ENCODE measurements at regions not wholly inside any gene's neighbourhood (a gene's known extent, or its start where the extent isn't known, plus 50 kb on each side); places are given as distances from the start of the nearest gene placed in this dataset.

GRCh38 chr1:39109644-39110043, 83.5 kb downstream of the NDUFS5 start:
- DNase-seq, result no peak

GRCh38 chr1:39110325-39110851, 84.2 kb downstream of the NDUFS5 start:
- DNase-seq, result no peak

- DNase-seq, result no peak
Observed at GRCh38 chr1:39110882-39111281, 84.7 kb downstream of the NDUFS5 start.

DNA sequence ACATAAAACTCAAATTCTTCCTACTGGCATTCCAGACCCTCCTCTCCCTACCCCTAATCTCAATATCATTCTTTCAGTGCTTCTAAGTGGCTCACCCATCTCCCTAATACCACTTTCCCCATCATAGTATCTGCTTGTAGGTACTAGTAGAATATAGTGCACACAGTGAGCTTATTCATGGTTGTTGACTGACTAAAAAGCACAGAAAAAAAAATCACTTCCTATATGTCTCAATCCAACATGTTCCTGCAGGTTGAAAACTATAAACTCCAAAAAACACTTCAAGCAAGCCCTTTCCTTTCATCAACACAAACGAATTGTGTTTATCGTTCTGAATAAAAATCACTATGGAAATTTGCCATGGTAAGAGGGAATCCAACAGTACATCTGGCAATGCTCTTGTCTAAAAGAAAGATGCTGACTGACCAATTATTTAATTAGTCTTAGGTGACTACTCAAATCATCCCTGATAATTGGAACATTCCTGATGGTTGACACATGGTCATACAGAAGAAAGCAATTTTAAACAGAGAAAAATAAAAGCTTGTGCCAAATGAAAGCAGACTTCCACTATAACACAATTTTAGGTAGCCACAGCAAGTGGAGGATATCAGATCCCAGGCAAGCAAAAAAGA, 87.1 kb downstream of the NDUFS5 start:
- no peak for DNase-seq

DNA sequence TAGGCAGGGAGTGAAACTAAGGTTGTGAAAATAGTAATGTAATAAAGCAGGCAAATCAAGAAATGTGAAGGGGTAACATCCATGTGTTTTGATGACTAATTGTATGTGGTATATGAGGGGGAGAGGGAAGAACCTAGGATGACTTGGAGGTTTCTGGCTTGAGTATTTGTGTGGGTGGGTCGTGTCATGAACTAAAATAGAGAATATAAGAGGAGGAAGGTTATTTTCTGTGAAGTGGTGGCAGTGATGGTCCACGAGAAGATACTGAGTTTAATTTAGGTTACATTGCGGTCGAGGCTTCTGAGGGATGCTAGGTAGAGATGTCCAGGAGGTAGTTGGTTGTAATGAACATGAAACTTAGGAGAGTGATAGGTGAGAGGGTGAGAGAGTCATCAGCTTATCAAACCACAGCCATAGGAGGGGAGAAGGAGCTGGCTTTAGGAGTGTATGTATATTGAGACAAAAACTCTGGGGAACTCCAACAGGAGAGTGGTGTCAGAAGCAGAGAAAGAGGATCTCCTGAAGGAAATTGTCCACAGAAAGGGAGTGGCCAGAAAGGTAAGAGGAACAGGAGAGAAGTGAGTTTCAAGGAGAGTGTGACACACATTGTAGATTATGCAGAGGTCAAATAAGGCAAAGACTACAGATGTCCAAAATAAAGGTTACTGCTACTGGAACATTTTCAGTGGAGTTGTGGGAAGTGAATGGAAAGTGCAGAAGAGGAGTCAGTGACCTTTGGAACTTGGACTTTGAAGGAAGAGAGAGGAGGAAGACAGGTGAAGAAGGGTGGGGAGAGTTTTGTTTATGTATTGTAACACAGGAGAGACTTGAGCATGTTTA, 89.0 kb upstream of the MACF1 start:
- no peak for DNase-seq

- peak in 1 of 5 experiments; percentile 19 for DNase-seq
Observed at GRCh38 chr1:39116116-39116607, 88.3 kb upstream of the MACF1 start.

- DNase-seq, result no peak
Observed at GRCh38 chr1:39116860-39117728, 87.4 kb upstream of the MACF1 start.

DNA sequence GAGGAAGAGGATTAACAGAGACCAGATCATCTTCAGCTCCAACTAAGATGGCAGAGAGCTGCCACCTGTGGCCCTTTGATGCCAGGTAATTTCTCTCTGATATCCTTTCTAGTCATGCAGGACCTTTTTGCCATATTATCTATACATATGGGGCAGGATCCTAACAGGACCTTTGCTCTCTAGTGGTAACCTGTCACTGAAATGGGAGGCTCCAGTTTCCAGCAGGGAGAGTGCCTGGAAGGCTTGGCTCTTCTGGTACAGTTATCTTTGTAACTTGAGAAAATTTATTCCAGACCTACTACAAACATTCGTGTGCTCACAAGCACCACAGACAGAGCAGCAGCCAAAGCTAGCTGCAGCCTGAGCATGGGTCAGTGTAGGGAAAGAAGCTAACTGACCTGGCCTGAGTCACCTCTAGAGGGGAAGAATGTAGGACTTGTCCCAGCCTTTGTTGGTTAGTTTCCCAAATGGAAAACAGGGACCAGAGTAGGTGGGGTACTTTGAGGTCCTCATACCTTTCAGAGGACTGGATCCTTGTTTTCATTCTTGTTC, 86.5 kb upstream of the MACF1 start:
- no peak for DNase-seq

DNA sequence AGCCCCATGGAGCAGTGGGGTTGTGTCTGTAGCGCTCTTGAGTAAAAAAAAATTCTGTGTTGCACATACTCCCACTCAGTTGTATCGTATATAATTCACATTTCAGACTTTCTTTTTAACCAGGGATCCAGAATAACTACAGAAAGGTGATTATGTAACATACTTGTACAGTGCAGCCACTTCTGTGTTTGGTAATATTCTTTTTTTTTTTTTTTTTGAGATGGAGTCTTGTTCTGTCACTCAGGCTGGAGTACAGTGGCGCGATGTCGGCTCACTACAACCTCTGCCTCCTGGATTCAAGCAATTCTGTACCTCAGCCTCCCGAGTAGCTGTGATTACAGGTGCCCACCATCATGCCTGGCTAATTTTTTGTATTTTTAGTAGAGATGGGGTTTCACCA, 82.4 kb upstream of the MACF1 start:
- DNase-seq, result no peak

- DNase-seq, result no peak
Observed at GRCh38 chr1:39124282-39124681, 80.2 kb upstream of the MACF1 start.

DNA sequence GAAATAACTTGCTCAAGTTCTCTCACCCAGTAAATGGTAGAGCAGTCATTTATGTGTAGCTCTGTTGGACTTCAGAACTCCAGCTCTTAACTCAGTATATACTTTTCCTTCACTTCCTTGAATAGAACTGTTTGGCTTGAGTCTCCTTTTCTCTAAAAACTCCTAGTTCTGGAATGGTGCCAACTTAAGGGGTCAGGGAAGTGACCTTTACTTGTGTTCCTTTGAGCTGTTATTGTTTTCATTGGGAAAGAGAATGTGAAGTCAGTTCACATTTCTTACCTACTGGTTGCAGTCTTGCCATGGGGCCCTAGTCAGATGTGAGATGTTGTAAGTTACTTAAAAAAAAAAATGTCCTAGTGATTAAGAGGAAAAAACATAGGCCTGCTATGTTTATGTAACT, 77.0 kb upstream of the MACF1 start:
- no peak for DNase-seq

DNA sequence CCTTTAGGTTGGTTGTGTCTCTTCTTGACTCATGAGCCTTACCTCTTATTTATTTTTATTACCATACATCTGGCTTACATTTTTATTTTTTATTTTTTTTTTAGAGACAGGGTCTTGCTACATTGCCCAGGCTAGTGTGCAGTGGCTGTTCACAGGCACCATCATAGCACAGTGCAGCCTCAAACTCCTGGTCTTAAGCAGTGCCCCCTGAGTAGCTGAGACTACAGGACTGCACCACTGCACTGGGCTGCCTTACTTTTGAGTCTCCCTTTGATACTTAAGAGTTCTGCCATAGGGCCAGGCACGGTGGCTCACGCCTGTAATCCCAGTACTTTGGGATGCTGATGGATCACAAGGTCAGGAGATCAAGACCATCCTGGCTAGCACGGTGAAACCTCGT, 76.4 kb upstream of the MACF1 start:
- DNase-seq, result no peak

DNA sequence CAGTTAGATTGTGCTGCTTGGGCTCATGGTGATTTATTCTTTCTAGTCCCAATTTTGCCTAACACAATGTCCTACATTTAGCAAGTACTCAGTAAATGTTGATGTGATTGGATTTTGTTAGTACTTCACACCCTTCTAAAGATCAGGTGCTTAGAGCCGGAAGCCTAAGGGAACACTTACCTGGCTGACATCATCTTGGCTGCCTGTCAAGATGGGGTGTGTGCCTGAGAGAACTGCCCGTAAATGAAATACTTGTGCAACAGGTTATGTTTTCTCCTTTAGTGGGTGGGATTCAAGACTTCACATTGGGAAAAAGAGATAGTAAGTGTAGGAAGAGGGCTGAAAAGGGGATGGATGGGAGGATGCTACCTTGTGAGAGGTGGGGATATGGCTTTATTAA, 75.5 kb upstream of the MACF1 start:
- no peak for DNase-seq

GRCh38 chr1:39129514-39129913, 75.0 kb upstream of the MACF1 start:
- peak in 1 of 5 experiments; percentile 26 for DNase-seq

GRCh38 chr1:39130325-39130724, 74.2 kb upstream of the MACF1 start:
- DNase-seq, result no peak

GRCh38 chr1:39131940-39132339, 72.6 kb upstream of the MACF1 start:
- DNase-seq, result no peak

DNA sequence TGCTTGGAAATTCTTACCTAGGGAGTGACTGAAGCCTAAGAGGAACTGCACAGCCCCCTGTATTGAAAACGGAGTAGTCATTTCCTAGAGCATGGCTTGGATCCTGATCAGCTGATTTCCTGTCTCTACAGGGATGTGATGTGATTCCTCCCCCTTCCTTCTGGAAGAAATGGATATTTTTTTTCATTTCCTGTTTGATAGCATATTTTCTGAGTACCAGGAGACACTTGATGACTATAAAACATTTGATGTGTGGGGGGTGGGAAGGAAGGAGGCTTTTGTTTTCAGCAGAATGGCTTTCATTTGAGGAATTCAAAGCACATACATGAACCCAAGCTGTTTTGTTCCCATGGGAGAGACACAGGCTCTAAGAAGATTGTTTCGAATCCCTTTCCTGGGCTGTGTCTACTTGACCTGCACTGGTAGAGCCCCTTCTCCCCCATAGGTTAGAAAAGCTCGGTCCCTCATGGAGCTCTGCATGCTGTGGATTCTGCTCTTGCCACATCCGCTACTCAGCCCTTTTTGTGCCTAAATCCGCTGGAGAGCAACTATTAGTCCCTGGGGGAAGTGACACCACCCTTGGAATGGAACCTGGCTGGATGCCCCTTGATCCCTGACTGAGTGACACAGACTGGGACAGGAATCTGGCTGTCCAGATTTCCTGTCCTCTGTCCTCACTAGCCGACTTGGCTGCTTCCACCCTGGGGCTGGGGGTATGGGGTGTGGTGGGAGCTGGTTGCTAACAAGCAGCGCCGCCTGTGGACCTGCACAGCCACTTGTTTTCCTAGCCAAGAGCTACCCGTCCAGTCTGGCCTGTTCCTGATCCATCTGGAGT, 71.8 kb upstream of the MACF1 start:
- DNase-seq, result no peak

- DNase-seq, result no peak
Observed at GRCh38 chr1:39133340-39133684, 71.2 kb upstream of the MACF1 start.

GRCh38 chr1:39134768-39135333, 69.6 kb upstream of the MACF1 start:
- DNase-seq, result no peak

GRCh38 chr1:39136638-39137037, 67.9 kb upstream of the MACF1 start:
- DNase-seq, result no peak

DNA sequence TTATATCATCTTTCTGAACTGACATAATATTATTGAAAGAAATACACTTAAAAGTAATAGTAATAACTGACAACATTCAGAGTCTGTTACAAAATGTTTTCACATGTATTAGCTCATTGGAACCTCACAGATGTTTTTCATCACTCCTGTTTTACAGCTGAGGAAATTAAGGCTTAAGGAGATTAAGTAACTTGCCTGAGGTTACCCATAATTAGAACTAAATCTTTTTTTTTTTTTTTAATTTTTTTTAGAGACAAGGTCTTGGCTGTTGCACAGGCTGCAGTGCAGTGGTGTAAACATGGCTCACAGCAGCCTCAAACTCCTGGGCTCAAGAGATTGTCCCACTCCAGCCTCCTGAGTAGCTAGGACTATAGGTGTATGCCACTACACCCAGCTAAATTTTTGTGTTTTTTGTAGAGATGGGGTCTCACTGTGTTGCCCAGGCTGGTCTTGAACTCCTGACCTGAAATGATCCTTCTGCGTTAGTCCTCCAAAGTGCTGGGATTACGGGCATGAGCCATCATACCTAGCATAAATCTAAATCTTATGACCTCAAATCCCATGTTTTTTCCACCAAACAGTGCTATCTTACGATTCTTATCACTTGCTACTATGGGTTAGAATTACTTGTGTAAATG, 64.7 kb upstream of the MACF1 start:
- DNase-seq, result no peak
